OCI-LY3 (cell line): ENCODE measurements at regions not wholly inside any gene's neighbourhood (a gene's known extent, or its start where the extent isn't known, plus 50 kb on each side); places are given as distances from the start of the nearest gene placed in this dataset.

Experiments used
- H2AFZ ChIP-seq: fragments of 200-600, 300-600 bp; shearing (Covaris generic); 2 replicates; pipeline ENCODE4 v1.6.0; 2014; ENCODE audit warnings: antibody characterized with exemption, low read depth, low read length
- H3K27ac ChIP-seq: fragments of 200-600, 300-600 bp; sonication (generic); 2 replicates; pipeline ENCODE4 v1.5.1; 2014; ENCODE audit warnings: mild to moderate bottlenecking, low read length, moderate library complexity, mixed read lengths
- H3K27me3 ChIP-seq: fragments of 200-600, 300-600 bp; sonication (generic); 2 replicates; pipeline ENCODE4 v1.6.1; 2014; ENCODE audit warnings: low read depth, low read length, mixed read lengths
- H3K36me3 ChIP-seq: fragments of 200-600, 300-600 bp; sonication (generic); replicated peaks from 2 replicates; pipeline ENCODE3; 2014; ENCODE audit warnings: low read depth, low read length, mixed read lengths
- H3K4me1 ChIP-seq: fragments of 300-600, 200-600 bp; sonication (generic); 2 replicates; pipeline ENCODE4 v1.6.1; 2014; ENCODE audit warnings: low read length, mixed read lengths
- H3K4me2 ChIP-seq: fragments of 200-600, 300-600 bp; sonication (generic); 2 replicates; pipeline ENCODE4 v1.6.1; 2014; ENCODE audit warnings: low read length, mixed read lengths
- H3K4me3 ChIP-seq: fragments of 300-600, 200-600 bp; sonication (generic); 2 replicates; pipeline ENCODE4 v1.5.1; 2014; ENCODE audit warnings: antibody characterized with exemption, mild to moderate bottlenecking, low read length, moderate library complexity
- H3K79me2 ChIP-seq: fragments of 300-600, 200-600 bp; shearing (Covaris generic); 2 replicates; pipeline ENCODE4 v1.6.1; 2014; ENCODE audit warnings: mild to moderate bottlenecking, low read length, mixed read lengths
- H3K9ac ChIP-seq: fragments of 300-600, 200-600 bp; shearing (Covaris generic); 2 replicates; pipeline ENCODE4 v1.6.0; 2014; ENCODE audit warnings: mild to moderate bottlenecking, low read length, moderate library complexity
- H3K9me3 ChIP-seq: fragments of 200-600, 300-600 bp; shearing (Covaris generic); 2 replicates; pipeline ENCODE4 v1.6.1; 2014; ENCODE audit warnings: low read length, mixed read lengths; ENCODE audit not compliant: insufficient read depth
- H4K20me1 ChIP-seq: fragments of 200-600, 300-600 bp; sonication (generic); 2 replicates; pipeline ENCODE4 v1.6.1; 2016; ENCODE audit warnings: low read length, mixed read lengths; ENCODE audit not compliant: insufficient read depth
- EZH2phosphoT487 ChIP-seq: fragments of 200-600 bp; shearing (Covaris generic); IDR thresholded peaks from 2 replicates; pipeline ENCODE4 v1.6.1; 2018; ENCODE audit warnings: antibody characterized with exemption, mixed run types, low read depth
- TF ChIP-seq, protein P1 (sequence below): fragments of 200-600, 300-600 bp; sonication (generic); IDR thresholded peaks from 2 replicates; pipeline ENCODE4 v1.5.1; 2014; ENCODE audit warnings: antibody characterized with exemption, low read length, low read depth

GRCh38 chr5:160976181-160976580 is 124.2 kb upstream of the ATP10B start:
- no peak for TF ChIP-seq EZH2phosphoT487
- TF ChIP-seq, protein P1, sequence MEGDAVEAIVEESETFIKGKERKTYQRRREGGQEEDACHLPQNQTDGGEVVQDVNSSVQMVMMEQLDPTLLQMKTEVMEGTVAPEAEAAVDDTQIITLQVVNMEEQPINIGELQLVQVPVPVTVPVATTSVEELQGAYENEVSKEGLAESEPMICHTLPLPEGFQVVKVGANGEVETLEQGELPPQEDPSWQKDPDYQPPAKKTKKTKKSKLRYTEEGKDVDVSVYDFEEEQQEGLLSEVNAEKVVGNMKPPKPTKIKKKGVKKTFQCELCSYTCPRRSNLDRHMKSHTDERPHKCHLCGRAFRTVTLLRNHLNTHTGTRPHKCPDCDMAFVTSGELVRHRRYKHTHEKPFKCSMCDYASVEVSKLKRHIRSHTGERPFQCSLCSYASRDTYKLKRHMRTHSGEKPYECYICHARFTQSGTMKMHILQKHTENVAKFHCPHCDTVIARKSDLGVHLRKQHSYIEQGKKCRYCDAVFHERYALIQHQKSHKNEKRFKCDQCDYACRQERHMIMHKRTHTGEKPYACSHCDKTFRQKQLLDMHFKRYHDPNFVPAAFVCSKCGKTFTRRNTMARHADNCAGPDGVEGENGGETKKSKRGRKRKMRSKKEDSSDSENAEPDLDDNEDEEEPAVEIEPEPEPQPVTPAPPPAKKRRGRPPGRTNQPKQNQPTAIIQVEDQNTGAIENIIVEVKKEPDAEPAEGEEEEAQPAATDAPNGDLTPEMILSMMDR = no peak

GRCh38 chr5:160970605-160971191 is 118.7 kb upstream of the ATP10B start:
- no peak overlapping the region; the same call in 1 of the 2 replicates for H3K9ac ChIP-seq
- TF ChIP-seq EZH2phosphoT487 = no peak
- TF ChIP-seq, protein P1 = peak; percentile 50
- H3K4me2 ChIP-seq = peak overlapping the region; percentile 26
- H3K27ac ChIP-seq = no peak overlapping the region
- no peaks in the 10 kb centered on the region for H3K9me3 ChIP-seq
- no peaks in the 10 kb centered on the region for H3K27me3 ChIP-seq
- H3K4me1 ChIP-seq = no peaks in the 10 kb centered on the region
- H2AFZ ChIP-seq = no peak overlapping the region
- no peaks in the 10 kb centered on the region for H4K20me1 ChIP-seq
- H3K79me2 ChIP-seq = no peaks in the 10 kb centered on the region
- peak overlapping the region; percentile 49 for H3K4me3 ChIP-seq
- no peaks in the 10 kb centered on the region for H3K36me3 ChIP-seq

More at GRCh38 chr5:160976181-160976580, 124.2 kb upstream of the ATP10B start:
- no peaks in the 10 kb centered on the region for H3K9me3 ChIP-seq
- no peak overlapping the region for H3K4me2 ChIP-seq
- H3K4me3 ChIP-seq = no peak overlapping the region
- no peaks in the 10 kb centered on the region for H4K20me1 ChIP-seq
- no peaks in the 10 kb centered on the region for H3K27me3 ChIP-seq
- no peak overlapping the region for H2AFZ ChIP-seq
- H3K27ac ChIP-seq = no peak overlapping the region
- no peaks in the 10 kb centered on the region for H3K4me1 ChIP-seq
- H3K79me2 ChIP-seq = no peaks in the 10 kb centered on the region
- no peak overlapping the region for H3K9ac ChIP-seq
- H3K36me3 ChIP-seq = no peaks in the 10 kb centered on the region

- H2AFZ ChIP-seq = no peak overlapping the region
- H3K27ac ChIP-seq = no peak overlapping the region
- no peak overlapping the region for H3K4me2 ChIP-seq
- TF ChIP-seq, protein P1 = no peak
- no peak for TF ChIP-seq EZH2phosphoT487
- no peaks in the 10 kb centered on the region for H4K20me1 ChIP-seq
- H3K4me3 ChIP-seq = no peak overlapping the region
- H3K36me3 ChIP-seq = no peaks in the 10 kb centered on the region
- no peaks in the 10 kb centered on the region for H3K9me3 ChIP-seq
- no peaks in the 10 kb centered on the region for H3K79me2 ChIP-seq
- no peaks in the 10 kb centered on the region for H3K4me1 ChIP-seq
- H3K27me3 ChIP-seq = no peaks in the 10 kb centered on the region
- H3K9ac ChIP-seq = no peak overlapping the region
Observed at GRCh38 chr5:160969645-160970044, 117.6 kb upstream of the ATP10B start.

DNA sequence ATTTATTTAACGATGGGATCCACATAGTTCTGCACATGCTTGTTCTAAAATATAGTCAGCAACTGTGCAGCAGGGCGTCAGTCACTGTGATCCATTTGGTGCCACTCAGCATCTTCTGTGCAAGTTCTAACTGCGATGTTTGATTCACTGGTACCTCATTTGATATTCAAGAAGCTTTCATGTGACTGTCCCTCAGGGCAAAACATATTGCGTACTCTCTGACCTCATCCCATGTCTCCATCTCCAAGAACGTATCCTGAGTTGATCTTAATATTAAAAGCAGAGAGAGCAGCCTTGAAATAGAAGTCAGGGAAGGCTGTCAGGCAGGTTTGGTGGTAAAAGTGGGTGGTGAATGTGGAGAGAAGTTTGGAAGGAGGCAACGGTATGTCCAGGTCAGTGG is 116.5 kb upstream of the ATP10B start:
- Histone ChIP-seq H4K20me1 (no peaks in the 10 kb centered on the region), H3K4me1 (no peaks in the 10 kb centered on the region), H3K27me3 (no peaks in the 10 kb centered on the region), H3K27ac (no peak overlapping the region), H3K79me2 (no peaks in the 10 kb centered on the region), H3K4me2 (no peak overlapping the region), H3K9ac (no peak overlapping the region), H2AFZ (no peak overlapping the region), H3K4me3 (no peak overlapping the region), H3K36me3 (no peaks in the 10 kb centered on the region), H3K9me3 (no peaks in the 10 kb centered on the region)
- TF ChIP-seq, protein P1 = no peak
- TF ChIP-seq EZH2phosphoT487 = no peak
